ENCODE measurements at regions not wholly inside any gene's neighbourhood (a gene's known extent, or its start where the extent isn't known, plus 50 kb on each side); places are given as distances from the start of the nearest gene placed in this dataset.

DNA sequence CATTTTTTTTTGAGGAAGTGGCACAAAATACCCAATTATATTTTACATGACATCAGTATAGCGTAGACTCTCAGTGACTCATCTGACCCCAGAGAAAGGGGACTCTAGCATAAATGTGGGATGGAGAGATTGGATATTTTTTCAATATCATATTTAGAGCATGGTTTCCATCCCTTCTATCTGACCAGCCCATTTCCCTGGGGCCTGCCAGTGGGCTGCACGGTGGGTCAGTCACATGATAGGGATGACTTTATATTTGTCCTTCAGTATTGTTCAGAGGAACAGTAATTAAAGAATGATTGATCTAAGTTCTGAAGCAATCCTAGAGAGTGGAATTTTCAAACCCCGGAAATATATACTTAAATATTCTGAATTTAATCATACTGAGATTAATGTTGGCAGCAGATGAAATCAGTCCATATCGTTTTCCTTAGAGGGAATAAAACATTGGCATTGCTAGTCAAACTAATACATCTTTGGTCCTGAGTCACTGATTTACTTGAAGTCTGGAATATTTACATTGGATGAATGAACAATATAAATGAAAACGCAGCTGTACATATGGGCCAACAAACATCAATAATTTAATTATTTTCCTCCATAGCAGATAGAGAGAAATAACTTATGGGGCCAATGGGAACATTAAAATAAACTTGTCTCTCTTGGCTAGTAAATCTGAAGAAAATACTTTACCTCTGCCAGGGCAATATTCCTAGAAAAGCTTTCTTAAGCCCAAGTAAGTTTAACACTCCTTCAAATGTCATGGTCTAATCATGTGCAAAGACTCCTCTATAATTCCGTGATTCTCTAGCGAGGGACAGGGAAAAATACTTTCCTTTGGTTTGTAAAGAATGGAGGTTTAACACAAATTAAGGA lies 563.6 kb upstream of the PKDCC start:
- TF ChIP-seq, protein P1, sequence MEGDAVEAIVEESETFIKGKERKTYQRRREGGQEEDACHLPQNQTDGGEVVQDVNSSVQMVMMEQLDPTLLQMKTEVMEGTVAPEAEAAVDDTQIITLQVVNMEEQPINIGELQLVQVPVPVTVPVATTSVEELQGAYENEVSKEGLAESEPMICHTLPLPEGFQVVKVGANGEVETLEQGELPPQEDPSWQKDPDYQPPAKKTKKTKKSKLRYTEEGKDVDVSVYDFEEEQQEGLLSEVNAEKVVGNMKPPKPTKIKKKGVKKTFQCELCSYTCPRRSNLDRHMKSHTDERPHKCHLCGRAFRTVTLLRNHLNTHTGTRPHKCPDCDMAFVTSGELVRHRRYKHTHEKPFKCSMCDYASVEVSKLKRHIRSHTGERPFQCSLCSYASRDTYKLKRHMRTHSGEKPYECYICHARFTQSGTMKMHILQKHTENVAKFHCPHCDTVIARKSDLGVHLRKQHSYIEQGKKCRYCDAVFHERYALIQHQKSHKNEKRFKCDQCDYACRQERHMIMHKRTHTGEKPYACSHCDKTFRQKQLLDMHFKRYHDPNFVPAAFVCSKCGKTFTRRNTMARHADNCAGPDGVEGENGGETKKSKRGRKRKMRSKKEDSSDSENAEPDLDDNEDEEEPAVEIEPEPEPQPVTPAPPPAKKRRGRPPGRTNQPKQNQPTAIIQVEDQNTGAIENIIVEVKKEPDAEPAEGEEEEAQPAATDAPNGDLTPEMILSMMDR (conservative IDR thresholded peaks at IDR 0.05): no peak
- TF ChIP-seq ZFX (IDR thresholded peaks at IDR 0.05): no peak
